GM18861 (cell line): ENCODE measurements at regions not wholly inside any gene's neighbourhood (a gene's known extent, or its start where the extent isn't known, plus 50 kb on each side); places are given as distances from the start of the nearest gene placed in this dataset.

Experiments
- ATAC-seq: cut with Tn5 transposase; IDR thresholded peaks from one replicate; pipeline ENCODE4 v1.9.1; 2021; ENCODE audit not compliant: unreplicated experiment

- ATAC-seq, result no peak
Measured at GRCh38 chr5:142509026-142509425, 176.9 kb downstream of the FGF1 start.

GRCh38 chr5:142508591-142508990 is 177.3 kb downstream of the FGF1 start:
- ATAC-seq, result no peak

- peak; percentile 79 for ATAC-seq
Measured at GRCh38 chr5:142507531-142508372, 178.1 kb downstream of the FGF1 start.

- no peak for ATAC-seq
Measured at GRCh38 chr5:142506756-142507155, 179.1 kb downstream of the FGF1 start.

GRCh38 chr5:142506046-142506445 is 179.8 kb downstream of the FGF1 start:
- no peak for ATAC-seq

GRCh38 chr5:142501890-142502289 is 177.1 kb upstream of the SPRY4 start:
- no peak for ATAC-seq

GRCh38 chr5:142500227-142500905 is 175.5 kb upstream of the SPRY4 start:
- ATAC-seq, result no peak

- no peak for ATAC-seq
Measured at GRCh38 chr5:142499591-142500226, 174.9 kb upstream of the SPRY4 start.

- ATAC-seq, result no peak
Measured at GRCh38 chr5:142498298-142498697, 173.5 kb upstream of the SPRY4 start.

- ATAC-seq, result no peak
Measured at GRCh38 chr5:142495531-142495930, 170.7 kb upstream of the SPRY4 start.

- ATAC-seq, result no peak
Measured at GRCh38 chr5:142493875-142494518, 169.2 kb upstream of the SPRY4 start.

GRCh38 chr5:142492781-142493281 is 168.0 kb upstream of the SPRY4 start:
- ATAC-seq, result no peak

GRCh38 chr5:142491679-142492078 is 166.9 kb upstream of the SPRY4 start:
- no peak for ATAC-seq

- ATAC-seq, result no peak
Measured at GRCh38 chr5:142491270-142491669, 166.4 kb upstream of the SPRY4 start.

GRCh38 chr5:142486581-142486980 is 161.8 kb upstream of the SPRY4 start:
- ATAC-seq, result no peak

- ATAC-seq, result no peak
Measured at GRCh38 chr5:142486020-142486419, 161.2 kb upstream of the SPRY4 start.

- no peak for ATAC-seq
Measured at GRCh38 chr5:142484821-142485387, 160.1 kb upstream of the SPRY4 start.

- no peak for ATAC-seq
Measured at GRCh38 chr5:142482207-142482606, 157.4 kb upstream of the SPRY4 start.

- ATAC-seq, result peak; percentile 48
Measured at GRCh38 chr5:142481410-142481809, 156.6 kb upstream of the SPRY4 start.

- no peak for ATAC-seq
Measured at GRCh38 chr5:142479854-142480519, 155.2 kb upstream of the SPRY4 start.
